ENCODE measurements at regions not wholly inside any gene's neighbourhood (a gene's known extent, or its start where the extent isn't known, plus 50 kb on each side); places are given as distances from the start of the nearest gene placed in this dataset.

- DNase-seq: no peak
Observed at GRCh38 chr6:56407883-56408410, 160.6 kb upstream of the COL21A1 start.

GRCh38 chr6:56406276-56407269 lies 159.2 kb upstream of the COL21A1 start:
- DNase-seq: no peak

DNA sequence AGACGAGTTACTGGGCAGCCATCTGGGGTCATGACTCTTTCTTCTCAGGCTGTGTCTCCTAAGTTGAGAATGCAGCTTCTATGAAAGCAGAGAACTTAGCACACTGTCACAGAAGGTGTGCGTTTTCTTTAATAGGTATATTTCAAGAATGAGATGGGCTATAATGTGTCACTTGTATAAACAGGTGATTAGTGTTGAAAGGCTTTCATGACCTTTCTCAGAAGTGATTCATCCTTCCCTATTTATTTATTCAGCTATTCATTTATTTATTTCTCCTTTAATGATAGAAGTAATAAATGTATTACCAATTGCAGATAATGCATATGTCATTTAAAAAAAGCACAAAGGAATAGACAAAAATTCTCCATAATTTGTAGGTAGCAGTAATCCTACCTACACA lies 157.2 kb upstream of the COL21A1 start:
- no peak for DNase-seq

DNA sequence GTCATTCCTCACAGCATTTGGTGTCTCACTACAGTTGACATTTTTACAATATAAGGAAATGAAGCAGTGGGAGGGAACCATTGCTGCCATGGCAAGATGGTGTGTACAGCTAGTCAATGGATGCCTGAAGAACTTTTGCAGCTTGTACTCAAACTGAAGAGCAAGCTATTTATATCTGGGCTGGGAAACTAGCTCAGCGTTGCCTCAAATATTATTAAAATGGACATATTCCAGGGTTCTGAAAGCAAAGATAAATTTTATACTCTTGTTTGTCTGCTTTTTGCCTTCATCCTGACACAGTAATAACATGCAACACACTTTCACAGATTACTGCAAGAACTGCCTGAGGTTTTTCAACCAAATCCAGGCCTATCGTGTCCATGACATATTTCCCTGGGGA lies 156.4 kb upstream of the COL21A1 start:
- DNase-seq: no peak

GRCh38 chr6:56401477-56402070 lies 154.2 kb upstream of the COL21A1 start:
- DNase-seq: no peak

DNA sequence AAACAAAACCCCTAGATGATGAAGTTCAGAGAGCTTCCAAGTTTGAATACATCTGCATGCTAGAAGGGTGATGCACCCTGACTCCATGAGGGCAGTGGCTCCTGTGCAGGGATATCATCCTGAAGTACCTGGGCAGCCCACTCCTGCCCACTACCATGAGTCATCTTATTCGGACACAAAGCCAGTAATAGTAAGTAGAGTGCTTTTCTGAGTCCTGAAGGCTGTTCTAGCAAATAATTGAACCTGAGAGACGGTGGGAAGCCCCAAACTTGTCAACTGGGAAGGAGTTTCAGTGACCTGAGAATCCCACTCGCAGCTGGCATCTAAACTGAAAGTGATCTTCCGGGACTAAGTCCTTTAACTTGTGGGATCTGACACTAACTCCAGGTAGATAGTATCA lies 152.9 kb upstream of the COL21A1 start:
- no peak for DNase-seq

GRCh38 chr6:56399672-56400263 lies 152.4 kb upstream of the COL21A1 start:
- DNase-seq: no peak

DNA sequence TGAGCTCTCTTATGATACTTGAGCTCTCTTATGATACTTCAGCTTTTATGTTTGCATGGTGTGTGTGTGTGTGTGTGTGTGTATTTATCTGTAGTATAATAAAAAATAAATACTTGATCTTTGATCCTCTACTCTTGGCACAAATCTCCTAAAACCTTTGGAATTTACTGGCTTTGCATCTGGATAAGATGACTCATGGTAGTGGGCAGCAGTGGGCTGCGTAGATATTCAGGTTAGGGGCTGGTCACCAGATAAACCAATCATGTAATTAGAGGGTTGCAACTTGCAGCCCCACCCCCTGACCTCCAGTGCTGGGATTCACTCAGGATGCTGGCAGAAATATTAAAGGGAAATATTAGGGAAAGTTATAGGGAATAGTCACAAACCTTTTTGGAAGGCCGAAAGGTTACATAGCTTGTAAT lies 151.9 kb upstream of the COL21A1 start:
- no peak for DNase-seq

DNA sequence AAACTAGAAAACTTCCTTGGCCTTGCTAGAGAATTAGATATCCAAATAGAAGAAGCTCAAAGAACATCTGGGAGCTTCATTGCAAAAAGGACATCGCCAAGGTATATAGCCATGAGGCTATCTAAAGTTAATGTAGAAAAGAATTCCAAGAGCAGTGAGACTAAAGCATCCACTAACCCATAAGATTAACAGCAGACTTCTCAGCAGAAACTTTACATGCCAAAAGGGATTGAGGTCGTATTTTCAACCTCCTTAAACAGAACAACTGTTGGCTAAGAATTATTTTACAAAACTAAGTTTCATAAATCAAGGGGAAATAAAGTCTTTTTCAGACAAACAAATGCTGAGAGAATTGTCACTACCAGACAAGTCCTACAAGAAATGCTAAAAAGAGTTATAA lies 149.1 kb upstream of the COL21A1 start:
- DNase-seq: no peak

GRCh38 chr6:56393615-56394612 lies 146.5 kb upstream of the COL21A1 start:
- no peak for DNase-seq

- no peak for DNase-seq
Observed at GRCh38 chr6:56388415-56388755, 141.0 kb upstream of the COL21A1 start.

DNA sequence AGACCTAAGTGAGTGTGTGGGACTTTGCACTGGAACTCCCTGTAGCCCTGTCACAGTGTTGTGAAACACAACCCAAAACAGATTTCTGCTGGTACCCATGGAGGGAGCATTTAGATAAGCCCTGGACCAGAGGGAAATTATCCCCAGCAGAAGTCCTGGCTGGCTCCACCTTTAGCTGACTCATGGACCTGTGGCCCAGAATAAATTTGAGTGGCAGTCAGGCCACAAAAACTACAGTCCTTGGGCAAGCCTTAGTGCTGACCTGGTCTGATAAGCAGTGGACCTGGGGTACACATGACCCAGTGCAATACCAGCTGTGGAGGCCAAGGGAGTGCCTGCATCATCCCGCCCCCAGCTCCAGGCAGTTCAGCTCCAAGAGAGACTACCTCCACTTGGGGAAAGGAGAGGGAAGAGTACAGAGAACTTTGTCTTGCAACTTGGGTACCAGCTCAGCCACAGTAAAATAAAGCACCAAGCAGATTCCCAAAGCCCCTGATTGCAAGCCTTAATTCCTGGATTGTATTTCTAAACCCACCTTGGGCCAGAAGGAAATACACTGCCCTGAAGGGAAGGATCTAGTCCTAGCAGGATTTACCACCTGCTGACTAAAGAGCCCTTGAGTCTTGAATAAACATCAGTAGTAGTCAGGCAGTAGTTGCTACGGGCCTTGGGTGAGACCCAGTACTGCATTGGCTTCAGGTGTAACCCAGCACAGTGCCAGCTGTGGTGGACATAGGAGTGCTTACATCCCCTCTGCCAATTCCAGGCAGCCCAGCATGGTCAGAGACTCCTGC lies 140.4 kb upstream of the COL21A1 start:
- no peak for DNase-seq

DNA sequence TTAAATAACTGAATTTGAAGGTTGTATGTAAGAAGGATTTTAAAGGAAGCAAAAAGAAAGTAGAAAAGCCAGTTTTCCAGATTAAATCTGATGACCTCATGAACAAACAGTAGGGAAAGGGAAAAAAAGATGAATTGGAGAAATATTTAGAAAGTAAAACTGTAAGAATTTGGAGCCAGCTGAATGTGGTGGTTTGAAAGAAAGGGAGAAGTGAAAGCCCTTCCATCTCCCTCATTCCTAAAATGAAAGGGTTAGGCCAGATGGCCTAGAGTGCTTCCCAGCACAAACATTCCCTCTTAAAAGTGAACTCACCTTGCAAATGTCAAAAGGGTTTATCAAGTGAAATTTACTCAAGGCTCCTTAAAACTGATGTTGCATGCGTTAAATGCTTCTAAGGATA lies 139.3 kb upstream of the COL21A1 start:
- DNase-seq: no peak

- DNase-seq: no peak
Observed at GRCh38 chr6:56385981-56386593, 138.7 kb upstream of the COL21A1 start.

- DNase-seq: no peak
Observed at GRCh38 chr6:56383160-56383559, 135.8 kb upstream of the COL21A1 start.

- DNase-seq: no peak
Observed at GRCh38 chr6:56382416-56382940, 135.1 kb upstream of the COL21A1 start.

GRCh38 chr6:56381801-56382251 lies 134.4 kb upstream of the COL21A1 start:
- no peak for DNase-seq

DNA sequence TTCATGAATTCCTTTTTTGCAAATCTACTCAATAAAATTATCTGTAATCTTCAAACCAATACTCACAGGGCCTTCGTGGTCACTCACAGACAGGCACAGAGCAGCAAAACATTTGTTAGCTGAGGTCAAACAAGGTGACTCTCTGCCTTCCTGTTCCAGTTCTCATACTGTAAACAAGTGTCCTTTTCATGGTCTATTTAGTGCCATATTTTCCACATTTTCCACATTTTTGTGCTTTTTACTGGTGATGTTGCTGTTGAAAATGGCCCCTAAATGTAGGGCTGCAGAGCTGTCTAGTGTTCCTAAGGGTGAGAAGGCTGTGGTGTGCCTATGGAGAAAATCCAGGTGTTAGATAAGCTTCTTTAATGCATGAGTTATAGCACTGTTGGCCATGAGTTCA lies 133.1 kb upstream of the COL21A1 start:
- DNase-seq: no peak

- no peak for DNase-seq
Observed at GRCh38 chr6:56378966-56379585, 131.7 kb upstream of the COL21A1 start.

DNA sequence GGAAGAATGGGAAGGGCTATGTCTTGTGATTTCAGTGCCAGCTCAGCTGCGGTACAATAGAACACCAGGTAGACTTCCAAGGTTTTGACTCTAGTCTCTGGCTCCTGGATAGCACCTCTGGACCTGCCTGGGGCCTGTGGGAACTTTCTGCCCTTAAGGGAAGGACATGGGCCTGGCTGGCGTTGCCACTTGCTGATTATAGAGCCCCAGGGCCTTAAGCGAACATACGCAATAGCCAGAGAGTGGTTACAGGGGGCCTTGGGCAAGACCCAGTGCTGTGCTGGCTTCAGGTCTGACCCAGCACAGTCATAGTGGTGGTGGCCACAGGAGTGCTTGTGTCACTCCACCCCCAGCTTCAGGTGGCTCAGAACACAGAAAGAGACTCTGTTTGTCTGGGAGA lies 131.1 kb upstream of the COL21A1 start:
- DNase-seq: no peak

Measured in activated CD4-positive, CD25-positive, alpha-beta regulatory T cell (primary cell).